MG63 (cell line): ENCODE measurements at regions not wholly inside any gene's neighbourhood (a gene's known extent, or its start where the extent isn't known, plus 50 kb on each side); places are given as distances from the start of the nearest gene placed in this dataset.
"Not testable (repeated sequence)": the region's sequence is repeated elsewhere in the genome, so short reads cannot be mapped to it uniquely, and the experiment has no call there.

ENCODE experiments used
- DNase-seq: peaks from one replicate; pipeline ENCODE4 v3.0.0-alpha.2; 2020
- H3K27me3 ChIP-seq: fragments of 250-450 bp; sonication (Bioruptor Pico); 2 replicates; pipeline ENCODE4 v1.5.1; 2020; ENCODE audit warnings: mild to moderate bottlenecking, moderate library complexity
- H3K36me3 ChIP-seq: fragments of 250-450 bp; sonication (Bioruptor Pico); 2 replicates; pipeline ENCODE4 v1.5.1; 2020; ENCODE audit warnings: mild to moderate bottlenecking, moderate library complexity
- H3K4me3 ChIP-seq: fragments of 250-450 bp; sonication (Bioruptor Pico); 2 replicates; pipeline ENCODE4 v1.5.1; 2020; ENCODE audit warnings: mild to moderate bottlenecking, moderate library complexity
- H3K9me3 ChIP-seq: fragments of 250-450 bp; sonication (Bioruptor Pico); 2 replicates; pipeline ENCODE4 v1.5.1; 2020; ENCODE audit warnings: mild to moderate bottlenecking, moderate library complexity

- Histone ChIP-seq H3K9me3 (0 out of 2 replicates have a peak, but pooled peaks cover 2% of the 10 kb centered on the region), H3K4me3 (no peak overlapping the region), H3K36me3 (no peaks in the 10 kb centered on the region), H3K27me3 (no peaks in the 10 kb centered on the region)
- no peak for DNase-seq
Measured at GRCh38 chr7:92955081-92955480, 118.7 kb upstream of the CDK6 start.

DNA sequence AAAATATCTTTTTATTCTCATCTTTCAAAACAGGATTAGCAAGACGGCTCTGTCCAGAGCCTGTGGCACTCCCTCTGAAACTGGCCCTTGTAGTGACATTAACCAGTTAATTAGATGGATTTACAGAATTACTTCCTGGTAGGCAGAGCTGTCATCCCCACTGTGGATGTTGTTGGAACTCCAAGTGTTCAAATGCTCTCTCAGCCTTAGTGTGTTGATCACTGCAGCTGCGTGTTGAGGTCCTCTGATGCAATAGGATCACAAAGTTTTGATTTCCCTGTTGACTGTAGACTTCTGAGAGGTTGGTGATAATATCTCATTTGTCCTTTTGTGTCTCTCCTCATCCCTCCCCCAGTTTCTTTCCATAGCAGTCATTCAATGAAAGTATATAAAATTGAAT, 117.3 kb upstream of the CDK6 start:
- H3K9me3 ChIP-seq, result 0 out of 2 replicates have a peak, but pooled peaks cover 2% of the 10 kb centered on the region
- H3K36me3 ChIP-seq, result no peaks in the 10 kb centered on the region
- H3K27me3 ChIP-seq, result no peaks in the 10 kb centered on the region
- H3K4me3 ChIP-seq, result no peak overlapping the region
- DNase-seq, result no peak

GRCh38 chr7:92949748-92950147, 113.4 kb upstream of the CDK6 start:
- Histone ChIP-seq H3K36me3 (no peaks in the 10 kb centered on the region), H3K4me3 (no peak overlapping the region)
- no peak for DNase-seq

GRCh38 chr7:92945840-92946239, 109.5 kb upstream of the CDK6 start:
- H3K36me3 ChIP-seq, result no peaks in the 10 kb centered on the region
- no peaks in the 10 kb centered on the region for H3K27me3 ChIP-seq
- DNase-seq, result no peak
- H3K9me3 ChIP-seq, result no peaks in the 10 kb centered on the region
- no peak overlapping the region for H3K4me3 ChIP-seq

More at GRCh38 chr7:92949748-92950147, 113.4 kb upstream of the CDK6 start:
- no peaks in the 10 kb centered on the region for H3K27me3 ChIP-seq
- no peaks in the 10 kb centered on the region for H3K9me3 ChIP-seq

GRCh38 chr7:92944633-92945032, 108.3 kb upstream of the CDK6 start:
- Histone ChIP-seq H3K36me3 (no peaks in the 10 kb centered on the region), H3K4me3 (no peak overlapping the region), H3K27me3 (no peaks in the 10 kb centered on the region), H3K9me3 (no peaks in the 10 kb centered on the region)
- no peak for DNase-seq

- not testable (repeated sequence) for H3K27me3 ChIP-seq, DNase-seq, H3K9me3 ChIP-seq, H3K36me3 ChIP-seq, H3K4me3 ChIP-seq
Measured at GRCh38 chr7:92942706-92943105, 106.3 kb upstream of the CDK6 start.

- DNase-seq, result no peak
- Histone ChIP-seq H3K4me3 (no peak overlapping the region), H3K9me3 (no peaks in the 10 kb centered on the region), H3K27me3 (no peaks in the 10 kb centered on the region), H3K36me3 (no peaks in the 10 kb centered on the region)
Measured at GRCh38 chr7:92939666-92940360, 103.4 kb upstream of the CDK6 start.

DNA sequence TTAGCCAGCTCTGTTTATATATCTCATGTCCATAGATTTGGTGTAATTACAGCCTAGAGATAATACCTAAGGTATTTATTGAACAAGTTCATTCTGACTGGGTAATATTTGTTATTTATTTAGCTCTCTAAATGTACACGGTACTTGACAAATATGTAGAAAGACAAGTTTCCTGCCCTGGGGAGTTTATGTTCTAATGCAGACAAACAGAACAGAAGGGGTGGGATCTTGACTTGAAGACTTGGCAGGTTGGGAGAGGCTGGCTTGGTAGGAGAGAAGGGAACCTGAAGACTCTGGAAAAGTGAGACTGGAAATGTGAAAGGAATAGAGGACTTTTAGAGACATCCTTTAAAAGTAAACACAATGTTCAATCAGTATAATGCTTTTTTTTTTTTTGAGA, 97.7 kb upstream of the CDK6 start:
- no peak for DNase-seq
- no peak overlapping the region for H3K4me3 ChIP-seq
- H3K27me3 ChIP-seq, result no peaks in the 10 kb centered on the region
- H3K36me3 ChIP-seq, result no peaks in the 10 kb centered on the region
- H3K9me3 ChIP-seq, result no peaks in the 10 kb centered on the region

DNA sequence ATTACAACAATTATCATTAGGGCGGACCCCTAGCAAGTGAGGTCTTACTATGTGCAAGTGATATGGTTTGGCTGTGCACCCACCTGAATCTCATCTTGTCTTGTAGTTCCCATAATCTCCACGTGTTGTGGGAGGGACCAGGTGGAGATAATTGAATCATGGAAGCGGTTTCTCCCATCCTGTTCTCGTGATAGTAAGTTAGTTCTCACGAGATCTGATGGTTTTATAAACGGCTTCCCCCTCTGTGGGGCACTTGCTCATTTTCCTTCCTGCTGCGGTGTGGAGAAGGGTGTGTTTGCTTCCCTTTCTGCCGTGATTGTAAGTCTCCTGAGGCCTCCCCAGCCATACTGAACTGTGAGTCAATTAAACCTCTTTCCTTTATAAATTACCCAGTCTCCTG, 96.1 kb upstream of the CDK6 start:
- Histone ChIP-seq H3K36me3 (no peaks in the 10 kb centered on the region), H3K9me3 (no peaks in the 10 kb centered on the region)
- no peak for DNase-seq

GRCh38 chr7:92930404-92930803, 94.0 kb upstream of the CDK6 start:
- Histone ChIP-seq H3K27me3 (no peaks in the 10 kb centered on the region), H3K9me3 (no peaks in the 10 kb centered on the region), H3K36me3 (no peaks in the 10 kb centered on the region), H3K4me3 (no peak overlapping the region)
- no peak for DNase-seq

More for the DNA sequence above, 96.1 kb upstream of the CDK6 start:
- Histone ChIP-seq H3K4me3 (no peak overlapping the region), H3K27me3 (no peaks in the 10 kb centered on the region)

- Histone ChIP-seq H3K36me3 (no peaks in the 10 kb centered on the region), H3K9me3 (no peaks in the 10 kb centered on the region)
- no peak for DNase-seq
Measured at GRCh38 chr7:92926697-92927044, 90.3 kb upstream of the CDK6 start.

GRCh38 chr7:92925876-92926696, 89.7 kb upstream of the CDK6 start:
- Histone ChIP-seq H3K27me3 (no peaks in the 10 kb centered on the region), H3K4me3 (no peak overlapping the region), H3K9me3 (no peaks in the 10 kb centered on the region), H3K36me3 (no peaks in the 10 kb centered on the region)
- no peak for DNase-seq

More at GRCh38 chr7:92926697-92927044, 90.3 kb upstream of the CDK6 start:
- H3K4me3 ChIP-seq, result no peak overlapping the region
- H3K27me3 ChIP-seq, result no peaks in the 10 kb centered on the region

DNA sequence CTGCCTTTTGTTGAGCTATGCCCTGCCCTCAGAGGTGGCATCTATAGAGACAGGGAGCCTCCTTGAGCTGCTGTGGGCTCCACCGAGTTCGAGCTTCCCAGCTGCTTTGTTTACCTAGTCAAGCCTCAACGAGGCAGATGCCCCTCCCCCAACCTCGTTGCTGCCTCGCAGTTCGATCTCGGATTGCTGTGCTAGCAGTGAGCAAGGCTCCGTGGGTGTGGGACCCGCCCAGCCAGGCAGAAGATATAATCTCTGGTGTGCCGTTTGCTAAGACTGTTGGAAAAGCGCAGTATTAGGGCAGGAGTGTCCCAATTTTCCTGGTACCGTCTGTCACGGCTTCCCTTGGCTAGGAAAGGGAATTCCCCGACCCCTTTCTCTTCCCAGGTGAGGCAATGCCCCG, 88.4 kb upstream of the CDK6 start:
- no peak for DNase-seq
- Histone ChIP-seq H3K27me3 (no peaks in the 10 kb centered on the region), H3K4me3 (no peak overlapping the region), H3K9me3 (no peaks in the 10 kb centered on the region), H3K36me3 (no peaks in the 10 kb centered on the region)

DNA sequence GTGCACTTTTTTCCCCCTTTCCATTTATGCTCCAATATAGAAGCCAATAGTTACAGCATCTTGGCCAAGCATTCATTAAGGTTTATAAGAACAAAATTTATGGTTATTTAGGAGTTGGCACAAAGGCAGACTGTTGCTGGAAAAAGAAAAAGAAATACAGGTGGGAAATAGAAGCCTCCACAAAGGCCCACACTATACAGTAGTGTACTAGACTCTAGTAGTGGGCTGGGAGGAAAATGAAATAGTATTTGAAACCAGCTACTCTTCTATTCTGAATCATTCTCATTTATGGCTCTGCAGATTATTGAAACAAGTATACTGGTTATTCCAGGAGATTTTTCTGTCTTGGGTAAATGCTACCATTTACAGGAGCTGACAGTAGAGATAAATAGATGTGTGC, 80.9 kb upstream of the CDK6 start:
- Histone ChIP-seq H3K9me3 (no peaks in the 10 kb centered on the region), H3K27me3 (no peaks in the 10 kb centered on the region), H3K4me3 (no peak overlapping the region), H3K36me3 (no peaks in the 10 kb centered on the region)
- no peak for DNase-seq

DNA sequence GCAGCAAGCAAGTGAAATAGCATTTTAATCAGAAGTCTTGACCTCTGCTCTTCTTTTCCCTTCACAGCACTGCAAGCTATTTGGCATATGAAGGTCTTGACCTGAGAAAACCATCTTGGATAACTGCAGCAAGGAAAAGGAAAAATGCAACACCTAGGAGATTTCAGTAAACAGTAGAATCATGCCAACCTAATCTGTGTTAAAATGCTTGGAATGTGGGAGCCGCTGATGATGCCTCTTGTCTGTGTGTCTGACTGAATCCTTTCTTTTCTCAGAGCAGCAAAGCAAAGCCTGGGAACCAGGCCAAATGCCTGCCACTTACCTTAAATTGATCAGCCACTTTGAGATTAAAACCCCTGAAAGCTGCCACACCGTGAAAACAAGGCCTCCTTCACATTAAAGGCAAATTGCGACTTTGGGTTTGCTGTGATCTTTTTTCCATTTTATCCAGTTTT, 80.4 kb upstream of the CDK6 start:
- peak; percentile 55 for DNase-seq
- Histone ChIP-seq H3K9me3 (no peaks in the 10 kb centered on the region), H3K36me3 (no peaks in the 10 kb centered on the region), H3K4me3 (no peak overlapping the region), H3K27me3 (no peaks in the 10 kb centered on the region)

GRCh38 chr7:92915348-92915747, 79.0 kb upstream of the CDK6 start:
- H3K27me3 ChIP-seq, result no peaks in the 10 kb centered on the region
- no peak overlapping the region for H3K4me3 ChIP-seq
- H3K9me3 ChIP-seq, result no peaks in the 10 kb centered on the region
- no peaks in the 10 kb centered on the region for H3K36me3 ChIP-seq
- DNase-seq, result no peak

GRCh38 chr7:92914645-92915044, 78.3 kb upstream of the CDK6 start:
- H3K27me3 ChIP-seq, result no peaks in the 10 kb centered on the region
- H3K36me3 ChIP-seq, result no peaks in the 10 kb centered on the region
- no peak for DNase-seq
- H3K4me3 ChIP-seq, result no peak overlapping the region
- H3K9me3 ChIP-seq, result no peaks in the 10 kb centered on the region

- H3K9me3 ChIP-seq, result no peaks in the 10 kb centered on the region
- H3K4me3 ChIP-seq, result no peak overlapping the region
- no peaks in the 10 kb centered on the region for H3K27me3 ChIP-seq
- no peak for DNase-seq
- no peaks in the 10 kb centered on the region for H3K36me3 ChIP-seq
Measured at GRCh38 chr7:92913849-92914248, 77.5 kb upstream of the CDK6 start.
